HG03045 (cell line): ENCODE measurements at regions not wholly inside any gene's neighbourhood (a gene's known extent, or its start where the extent isn't known, plus 50 kb on each side); places are given as distances from the start of the nearest gene placed in this dataset.

ENCODE experiments used
- ATAC-seq: cut with Tn5 transposase; IDR thresholded peaks from one replicate; pipeline ENCODE4 v1.9.1; 2021; ENCODE audit warnings: mild to moderate bottlenecking, moderate library complexity; ENCODE audit not compliant: unreplicated experiment

GRCh38 chr2:29974086-29974485, 52.7 kb upstream of the ALK start:
- ATAC-seq: no peak

- no peak for ATAC-seq
Measured at GRCh38 chr2:29977284-29977683, 55.9 kb upstream of the ALK start.

DNA sequence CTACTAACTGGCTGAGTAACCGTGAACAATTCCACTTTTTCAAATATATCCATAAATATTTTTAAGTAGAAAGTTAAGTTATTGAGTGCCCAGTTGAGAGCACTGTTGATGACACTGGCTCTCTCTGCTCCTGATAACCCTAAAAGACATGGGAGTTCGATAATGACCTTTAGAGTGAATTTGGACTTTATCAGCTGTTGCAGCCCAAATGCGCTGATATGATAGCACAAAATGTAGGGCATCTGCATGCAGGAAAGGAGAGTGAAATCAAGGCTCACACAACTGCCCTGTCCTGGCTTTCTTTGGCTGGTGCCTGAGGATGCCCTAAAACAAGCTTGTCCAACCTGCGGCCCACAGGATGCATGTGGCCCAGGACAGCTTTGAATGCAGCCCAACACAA, 60.0 kb upstream of the ALK start:
- no peak for ATAC-seq

GRCh38 chr2:29983308-29983707, 61.9 kb upstream of the ALK start:
- no peak for ATAC-seq

- no peak for ATAC-seq
Measured at GRCh38 chr2:29987146-29987545, 65.8 kb upstream of the ALK start.

GRCh38 chr2:29990129-29990528, 68.7 kb upstream of the ALK start:
- no peak for ATAC-seq

DNA sequence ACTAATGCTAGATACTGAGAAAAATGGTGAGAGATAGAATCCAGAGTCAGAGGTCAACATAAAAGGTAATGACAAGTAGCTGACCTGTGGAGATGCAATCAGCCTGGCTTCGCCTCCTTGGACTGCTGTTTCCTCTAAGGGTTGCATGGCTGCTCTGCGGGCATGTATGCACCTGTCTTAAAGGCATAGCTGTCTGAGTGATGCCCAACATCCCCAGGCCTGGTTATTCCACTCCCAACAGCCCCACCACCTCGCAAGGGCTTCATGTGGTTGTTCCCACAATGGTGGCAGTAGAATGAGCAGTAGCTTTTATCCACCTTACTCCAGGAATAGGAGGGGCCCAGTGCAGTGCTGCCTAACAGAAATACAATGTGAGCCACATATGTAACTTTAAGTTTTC, 69.7 kb upstream of the ALK start:
- ATAC-seq: no peak

- no peak for ATAC-seq
Measured at GRCh38 chr2:29995241-29995640, 73.9 kb upstream of the ALK start.

DNA sequence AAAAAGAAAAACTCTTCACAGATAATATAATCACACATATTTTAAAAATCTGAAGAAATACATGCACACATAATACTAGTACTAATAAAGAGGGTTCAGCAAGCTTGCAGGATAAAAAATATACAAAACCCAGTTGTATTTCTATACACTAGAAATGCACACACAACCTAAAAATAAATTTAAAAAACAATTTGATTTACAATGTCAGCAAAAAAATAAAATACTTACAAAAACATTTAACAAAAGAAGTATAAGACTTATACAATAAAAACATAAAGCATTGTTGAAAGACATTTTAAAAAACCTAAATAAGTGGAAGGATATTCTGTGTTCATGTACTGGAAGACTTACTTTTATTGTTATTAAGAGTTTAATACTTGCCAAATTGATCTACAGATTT, 81.7 kb upstream of the ALK start:
- ATAC-seq: no peak

DNA sequence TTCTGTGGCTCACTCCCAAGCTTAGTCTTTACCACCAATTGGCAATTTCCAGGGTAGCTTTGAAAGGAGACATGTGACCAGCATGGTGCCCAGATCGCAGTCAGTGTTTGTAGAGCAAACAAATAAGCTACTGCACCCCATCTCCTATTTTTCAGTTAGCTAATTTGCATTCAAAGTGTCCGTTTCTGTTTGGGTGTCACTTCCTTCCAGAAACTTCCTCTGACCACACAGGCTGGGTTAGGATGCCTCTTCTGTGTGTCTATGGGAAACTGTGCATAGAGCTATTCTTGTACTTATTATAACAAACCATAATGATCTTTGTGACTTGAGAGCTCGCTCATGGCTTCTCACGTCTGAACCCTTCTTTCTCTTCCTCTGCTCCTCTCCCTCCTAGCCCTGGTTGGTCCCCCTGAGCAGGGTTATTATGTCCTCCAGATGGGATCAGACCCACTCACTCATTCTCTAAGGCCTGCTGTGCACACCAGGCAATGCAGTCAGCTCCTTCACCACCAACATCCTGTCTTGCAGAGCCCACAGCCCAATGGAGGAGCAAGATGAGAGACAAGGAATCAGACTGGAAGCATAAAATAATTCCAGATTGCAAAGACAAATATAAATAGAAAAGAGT, 101.2 kb upstream of the ALK start:
- ATAC-seq: peak; percentile 69

DNA sequence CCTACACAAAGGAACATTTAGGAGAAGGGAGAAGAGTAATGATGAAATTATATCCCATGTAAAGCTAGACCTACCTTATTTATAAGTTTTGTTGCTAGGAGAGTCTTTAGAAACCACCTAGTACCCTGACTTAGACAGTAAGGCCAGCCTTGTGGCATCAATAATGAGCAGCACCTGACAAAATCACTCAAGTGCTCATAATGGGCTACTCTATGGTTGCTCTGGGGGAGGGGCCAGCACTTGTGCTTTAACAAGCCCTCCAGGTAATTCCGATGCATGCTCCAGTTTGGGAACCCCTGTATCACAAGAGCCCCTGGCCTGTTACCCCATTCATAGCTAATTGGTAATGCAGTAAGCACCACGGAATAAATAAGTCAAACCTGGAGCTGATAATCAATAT, 102.9 kb upstream of the ALK start:
- ATAC-seq: no peak

- no peak for ATAC-seq
Measured at GRCh38 chr2:30026091-30027055, 105.0 kb upstream of the ALK start.

DNA sequence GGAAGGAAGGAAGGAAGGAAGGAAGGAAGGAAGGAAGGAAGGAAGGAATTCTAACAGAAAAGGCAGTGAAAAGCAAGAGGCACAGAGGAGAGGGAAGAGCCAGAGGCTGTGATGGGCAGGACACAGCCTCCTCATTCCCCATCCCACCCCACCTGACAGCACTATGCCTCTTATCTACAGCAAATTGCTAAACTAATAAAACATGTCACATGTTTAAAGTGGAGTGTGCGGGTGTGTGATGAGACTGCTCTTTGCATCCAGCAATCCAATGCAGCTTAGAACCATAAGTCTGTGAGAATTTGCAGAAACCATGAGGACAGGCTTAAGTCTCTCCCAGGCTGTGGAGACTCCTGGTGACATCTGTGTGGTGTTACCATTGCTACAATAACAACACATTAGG, 108.4 kb upstream of the ALK start:
- no peak for ATAC-seq

DNA sequence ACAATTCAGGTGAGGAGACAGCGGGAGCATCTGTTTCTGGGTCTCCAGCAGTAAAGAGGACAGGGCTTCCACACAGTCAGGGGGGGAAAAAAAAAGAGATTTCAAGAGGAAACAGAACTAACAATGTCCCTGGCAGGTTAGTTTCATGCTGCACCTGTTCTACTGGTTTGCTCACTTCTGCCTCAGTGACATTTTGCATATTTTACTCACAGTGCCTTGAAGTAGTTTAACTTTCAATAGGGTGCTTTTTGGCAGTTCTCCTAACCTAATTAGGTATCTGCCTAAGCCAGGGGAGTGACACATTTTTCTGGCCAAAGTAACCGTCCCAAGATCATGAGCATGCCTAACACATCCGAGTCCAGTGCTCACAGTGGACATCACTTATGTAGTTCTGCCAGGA, 109.0 kb upstream of the ALK start:
- no peak for ATAC-seq

GRCh38 chr2:30031184-30031583, 109.8 kb upstream of the ALK start:
- no peak for ATAC-seq

DNA sequence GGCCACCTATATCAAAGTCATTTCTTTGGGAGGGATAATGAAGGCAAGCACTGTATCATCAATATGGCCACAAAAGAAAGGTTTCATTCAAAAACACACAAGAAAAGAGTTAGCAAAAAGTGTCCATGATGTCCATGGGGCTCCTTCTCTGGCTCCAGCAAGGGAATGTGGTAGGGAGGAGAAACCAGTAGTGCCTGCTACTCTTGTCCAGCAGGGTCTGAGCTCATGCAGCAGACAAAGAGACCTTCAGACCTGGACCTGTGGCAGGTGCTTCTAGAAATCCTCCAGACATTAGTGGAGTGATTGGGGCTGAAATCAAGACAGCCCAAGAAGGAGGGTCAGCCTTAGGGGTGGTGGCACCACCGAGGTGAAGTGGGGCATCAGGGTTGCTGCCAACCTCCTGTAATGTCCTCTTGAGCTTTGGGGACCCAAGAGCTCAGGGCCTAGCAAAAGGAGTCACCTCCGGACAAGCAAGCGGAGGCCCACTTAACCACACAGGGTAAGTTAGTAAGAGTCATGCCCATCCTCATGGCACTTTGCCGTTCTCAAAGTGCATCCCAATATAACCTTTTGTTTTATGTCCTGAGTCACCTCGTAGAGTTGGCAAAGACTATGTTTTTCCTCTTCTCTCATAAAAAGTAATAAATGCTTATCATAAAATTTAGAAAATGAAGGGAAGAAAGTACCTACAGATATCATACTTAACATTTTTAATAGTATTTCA, 112.6 kb upstream of the YPEL5 start:
- no peak for ATAC-seq

- ATAC-seq: no peak
Measured at GRCh38 chr2:30037016-30037415, 109.8 kb upstream of the YPEL5 start.

- ATAC-seq: no peak
Measured at GRCh38 chr2:30038419-30038818, 108.4 kb upstream of the YPEL5 start.

DNA sequence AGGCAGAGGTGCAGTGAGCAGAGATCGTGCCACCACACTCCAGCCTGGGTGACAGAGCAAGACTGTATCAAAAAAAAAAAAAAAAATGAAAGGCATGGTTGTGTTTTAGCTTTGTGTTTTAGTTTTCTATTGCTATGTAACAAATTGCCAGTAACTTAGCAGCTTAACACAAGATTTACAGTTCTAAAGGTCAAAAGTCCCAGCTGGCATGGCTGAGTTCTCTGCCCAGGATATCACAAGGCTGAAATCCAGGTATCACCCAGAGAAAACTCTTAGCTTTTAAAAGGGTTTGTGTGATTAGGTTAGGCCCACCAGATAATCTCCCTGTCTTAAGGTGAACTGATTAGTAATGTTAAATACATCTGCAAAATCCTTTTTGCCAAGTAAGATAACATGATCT, 107.7 kb upstream of the YPEL5 start:
- no peak for ATAC-seq

DNA sequence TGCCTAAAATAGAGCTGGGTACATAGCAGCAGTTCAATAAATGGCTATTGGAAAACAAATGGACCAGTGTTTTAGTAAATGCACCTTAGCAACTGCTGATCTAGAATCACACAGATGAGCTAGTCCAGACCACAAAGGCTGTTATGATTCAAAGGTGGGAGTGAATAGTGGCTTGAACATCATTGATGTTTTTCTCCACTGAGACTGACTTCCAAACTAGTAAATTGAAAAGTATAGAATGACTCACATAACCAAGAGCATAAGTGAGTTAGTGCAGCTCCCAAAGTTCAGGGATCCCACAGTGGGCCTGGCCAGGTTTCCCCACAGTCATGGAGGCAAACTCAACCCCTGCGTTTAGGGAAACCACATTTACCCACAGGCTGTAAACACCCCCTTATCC, 106.7 kb upstream of the YPEL5 start:
- no peak for ATAC-seq

GRCh38 chr2:30041884-30042283, 104.9 kb upstream of the YPEL5 start:
- ATAC-seq: no peak

DNA sequence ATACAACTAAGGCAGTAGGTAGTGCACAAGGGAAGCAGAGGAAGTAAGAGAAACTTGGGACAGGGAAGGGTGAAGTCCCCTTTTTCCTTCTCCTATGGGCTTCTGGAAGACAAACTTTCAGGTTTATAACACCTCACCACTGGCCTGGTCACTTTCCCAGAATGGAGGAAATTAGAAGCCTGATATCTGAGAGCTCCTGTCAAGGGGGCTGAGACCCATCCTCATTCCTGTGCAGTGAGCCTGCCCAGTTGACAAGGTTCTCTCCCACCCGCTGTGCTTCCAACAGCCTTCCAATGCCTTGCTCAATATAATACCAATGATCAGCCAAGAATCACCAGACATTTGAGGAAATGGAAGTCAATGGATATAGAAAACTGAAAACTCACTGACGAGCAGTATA, 100.4 kb upstream of the YPEL5 start:
- ATAC-seq: no peak
